HepG2 (cell line): ENCODE measurements at regions not wholly inside any gene's neighbourhood (a gene's known extent, or its start where the extent isn't known, plus 50 kb on each side); places are given as distances from the start of the nearest gene placed in this dataset.

Experiments
- ATAC-seq: fragments of 200-7000 bp; cut with Tn5 transposase; 3 replicates; pipeline ENCODE4 v1.9.1; 2020; ENCODE audit warnings: mild to moderate bottlenecking, moderate library complexity
- BruUV-seq: library from RNA; stranded (reverse); fragments of 400-500 nt; replicated peaks from 2 replicates; lab custom pipeline; 2021; lab: Mats Ljungman, UMichigan
- CTCF ChIA-PET: fragments of 300-600 bp; formaldehyde crosslinking; extraction: SDS; loops from one replicate; lab custom pipeline; 2021; ENCODE audit warnings: low total read pairs, inconsistent platforms, low intra/inter-chr PET ratio; lab: Yijun Ruan, JAX
- POLR2A ChIA-PET: fragments of 350-600 bp; sonication (Branson Sonifier 250); formaldehyde crosslinking; loops from one replicate; lab custom pipeline; 2020; ENCODE audit warnings: antibody characterized with exemption, inconsistent platforms; lab: Yijun Ruan, JAX
- DNase-seq: peaks from one replicate; pipeline ENCODE4 v3.0.0-alpha.2; 2015; ENCODE audit warnings: low spot score
- FAIRE-seq: peaks from 3 replicates; lab custom pipeline; 2011; peaks lifted over from hg19 to GRCh38; lab: Jason Lieb, UNC
- H2AFZ ChIP-seq: one replicate; pipeline ENCODE4 v1.6.1; 2011; ENCODE audit warnings: low read length, inconsistent platforms
- H3K27ac ChIP-seq: fragments of 300-600 bp; 3 replicates; pipeline ENCODE4 v1.8.0; 2011; ENCODE audit warnings: mixed run types, mild to moderate bottlenecking, mixed read lengths, low read length, inconsistent platforms; ENCODE audit not compliant: insufficient read depth; ENCODE audit errors: extremely low read length
- H3K27me3 ChIP-seq, 2 experiments: fragments of 200-600 bp in 1 of 2; 2 replicates in 1 of 2; 3 replicates in 1 of 2; pipeline versions ENCODE4 v1.6.0 to v1.8.0; 2011; ENCODE audit warnings: low read length in 2 of 2, mild to moderate bottlenecking in 2 of 2, moderate library complexity in 2 of 2, inconsistent platforms in 1 of 2; ENCODE audit not compliant: insufficient read depth in 2 of 2, control insufficient read depth in 1 of 2
- H3K36me3 ChIP-seq, 2 experiments: fragments of 200-600 bp in 1 of 2; replicated peaks in 1 of 2; 2 replicates in 1 of 2; 3 replicates in 1 of 2; pipeline versions ENCODE4 v1.5.1 to v1.8.0; 2011; ENCODE audit warnings: low read length in 2 of 2, inconsistent platforms in 1 of 2; ENCODE audit not compliant: insufficient read depth in 2 of 2, control insufficient read depth in 1 of 2
- H3K4me1 ChIP-seq: 2 replicates; pipeline ENCODE4 v1.5.1; 2012; ENCODE audit warnings: low read length, inconsistent platforms; ENCODE audit not compliant: insufficient read depth
- H3K4me2 ChIP-seq: 2 replicates; pipeline ENCODE4 v1.6.0; 2011; ENCODE audit warnings: low read depth, low read length, inconsistent platforms
- H3K4me3 ChIP-seq, 3 experiments: fragments of 200-600 bp in 1 of 3; sonication (generic), shearing (Covaris generic) in 1 of 3; replicated peaks in 1 of 3; 2 replicates each; pipeline ENCODE4 v1.5.1; 2011 to 2016; ENCODE audit warnings: low read length in 3 of 3, inconsistent platforms in 2 of 3, low read depth in 2 of 3, mild to moderate bottlenecking in 2 of 3, control low read depth in 1 of 3, mixed read lengths in 1 of 3; ENCODE audit not compliant: insufficient read depth in 1 of 3
- H3K79me2 ChIP-seq: one replicate; pipeline ENCODE4 v1.6.1; 2011; ENCODE audit warnings: low read length, inconsistent platforms; ENCODE audit not compliant: insufficient read depth
- H3K9ac ChIP-seq: 2 replicates; pipeline ENCODE4 v1.6.0; 2011; ENCODE audit warnings: mild to moderate bottlenecking, low read depth, low read length, inconsistent platforms; ENCODE audit not compliant: insufficient read depth
- H3K9me3 ChIP-seq: 2 replicates; pipeline ENCODE4 v1.5.1; 2012; ENCODE audit warnings: mild to moderate bottlenecking, low read length
- H4K20me1 ChIP-seq: 2 replicates; pipeline ENCODE4 v1.6.0; 2011; ENCODE audit warnings: inconsistent platforms, mild to moderate bottlenecking, low read length, moderate library complexity; ENCODE audit not compliant: insufficient read depth
- E2F5 ChIP-seq: sonication (generic); formaldehyde crosslinking; conservative IDR thresholded peaks from 2 replicates; pipeline ENCODE4 v1.4.0; 2020; ENCODE audit warnings: missing genetic modification reagents
- ERF ChIP-seq: IDR thresholded peaks from 2 replicates; pipeline ENCODE4 v1.6.1; 2018; ENCODE audit warnings: missing biosample characterization, missing genetic modification reagents
- FOXP4 ChIP-seq: sonication (generic); formaldehyde crosslinking; IDR thresholded peaks from 2 replicates; pipeline ENCODE4 v1.4.0; 2020; ENCODE audit warnings: missing genetic modification reagents
- LCORL ChIP-seq, 2 experiments: fragments of 450-650 bp in 1 of 2; sonication (generic) in 1 of 2; formaldehyde crosslinking in 1 of 2; IDR thresholded peaks; 2 replicates each; pipeline versions ENCODE4 v1.5.0 to v1.6.1; 2017 to 2020; ENCODE audit warnings: antibody characterized with exemption in 1 of 2, missing genetic modification reagents in 1 of 2
- MAFK ChIP-seq, 2 experiments: IDR thresholded peaks in 1 of 2; conservative IDR thresholded peaks in 1 of 2; 2 replicates each; pipeline ENCODE4 v1.6.1; 2011; ENCODE audit warnings: improper control_type of control experiment in 2 of 2, low read length in 2 of 2
- PAWR ChIP-seq: sonication (generic); formaldehyde crosslinking; IDR thresholded peaks from 2 replicates; pipeline ENCODE4 v1.4.0; 2020; ENCODE audit warnings: missing genetic modification reagents, mild to moderate bottlenecking, borderline replicate concordance
- SMAD9 ChIP-seq: sonication (generic); formaldehyde crosslinking; IDR thresholded peaks from 2 replicates; pipeline ENCODE4 v1.5.1; 2020; ENCODE audit warnings: mild to moderate bottlenecking, missing genetic modification reagents
- SMC3 ChIP-seq: IDR thresholded peaks from 2 replicates; pipeline ENCODE4 v1.6.1; 2011; ENCODE audit warnings: low read length, improper control_type of control experiment
- SP140L ChIP-seq: sonication (generic); formaldehyde crosslinking; IDR thresholded peaks from 2 replicates; pipeline ENCODE4 v1.4.0; 2020; ENCODE audit warnings: missing genetic modification reagents, borderline replicate concordance
- TAF15 ChIP-seq: fragments of 200-400 bp; formaldehyde crosslinking; IDR thresholded peaks from one replicate; pipeline ENCODE4 v1.6.1; 2018; ENCODE audit warnings: mild to moderate bottlenecking, low read depth, low read length; ENCODE audit not compliant: poor library complexity, severe bottlenecking
- ZFP36L1 ChIP-seq: sonication (generic); formaldehyde crosslinking; IDR thresholded peaks from 2 replicates; pipeline ENCODE4 v1.8.0; 2022; ENCODE audit warnings: mild to moderate bottlenecking, missing genetic modification reagents, moderate library complexity
- ZNF143 ChIP-seq: sonication (generic); formaldehyde crosslinking; IDR thresholded peaks from 2 replicates; pipeline ENCODE4 v1.4.0; 2020; ENCODE audit warnings: missing genetic modification reagents
- ZNF253 ChIP-seq: sonication (generic); formaldehyde crosslinking; IDR thresholded peaks from 2 replicates; pipeline ENCODE4 v1.8.0; 2022; ENCODE audit warnings: mild to moderate bottlenecking, missing genetic modification reagents, borderline replicate concordance
- ZNF382 ChIP-seq: sonication (generic); formaldehyde crosslinking; IDR thresholded peaks from 2 replicates; pipeline ENCODE4 v1.5.0; 2020; ENCODE audit warnings: missing genetic modification reagents, mild to moderate bottlenecking, borderline replicate concordance
- ZNF441 ChIP-seq: sonication (generic); formaldehyde crosslinking; IDR thresholded peaks from 2 replicates; pipeline ENCODE4 v1.7.0; 2021; ENCODE audit warnings: missing genetic modification reagents, borderline replicate concordance
- ZNF816 ChIP-seq: sonication (generic); formaldehyde crosslinking; IDR thresholded peaks from 2 replicates; pipeline ENCODE4 v1.8.0; 2022; ENCODE audit warnings: missing genetic modification reagents, mild to moderate bottlenecking, borderline replicate concordance
- WGBS: methylation state at CpG from one replicate; pipeline ENCODE4 v1.1.6; 2017; ENCODE audit warnings: low lambda C conversion rate; 5-methylcytosine and 5-hydroxymethylcytosine counted together
- in situ Hi-C: cut with HindIII; loops from 2 replicates; pipeline ENCODE4 v1.10.0; 2017; ENCODE audit warnings: low pct_unique_long_range_greater_than_20kb; ENCODE audit not compliant: extremely low pct_ligation_motif_present
- intact Hi-C: fragments of 100-400 bp; cut with micrococcal nuclease; formaldehyde crosslinking; loops from one replicate; pipeline ENCODE4 v1.10.0; 2022; ENCODE audit not compliant: unreplicated experiment

GRCh38 chr12:67413577-67413976 lies 144.4 kb downstream of the CAND1 start:
- H3K9ac ChIP-seq, result no peak overlapping the region
- intact Hi-C loops (no loop called here), in situ Hi-C loops (no loop called here)
- no peaks in the 10 kb centered on the region for H3K36me3 ChIP-seq
- H3K4me2 ChIP-seq, result no peak overlapping the region
- no peaks in the 10 kb centered on the region for H3K79me2 ChIP-seq
- H2AFZ ChIP-seq, result no peak overlapping the region
- no peak overlapping the region for H3K4me3 ChIP-seq
- no peaks in the 10 kb centered on the region for H3K9me3 ChIP-seq
- WGBS, result 7% methylated on average over 2 of the region's 4 CpGs
- H3K4me1 ChIP-seq, result no peaks in the 10 kb centered on the region
- FAIRE-seq, result no peak
- no peaks in the 10 kb centered on the region; a peak in 1 of 5 replicates for H3K27me3 ChIP-seq
- no peak for DNase-seq
- CTCF ChIA-PET, result no interaction called here
- H4K20me1 ChIP-seq, result no peaks in the 10 kb centered on the region
- ATAC-seq, result no peak
- TF ChIP-seq PAWR (CRISPR knock-in tag) (no peak), MAFK (conservative IDR thresholded peaks at IDR 0.05 in 1 of 2, IDR thresholded peaks at IDR 0.05 in 1 of 2; ENCODE audit: low read length in 2 of 2) (0 out of 4 replicates have a peak, but pooled peaks of 1 of the 2 experiments have one; percentile 15)
- no peak overlapping the region for H3K27ac ChIP-seq
- POLR2A ChIA-PET, result no interaction called here
- no TSS peak for BruUV-seq

- 5% methylated on average over 6 of the region's 6 CpGs for WGBS
- H3K4me2 ChIP-seq, result no peak overlapping the region
- in situ Hi-C loops, result no loop called here
- H3K9me3 ChIP-seq, result no peaks in the 10 kb centered on the region
- H3K4me3 ChIP-seq, result no peak overlapping the region
- H3K4me1 ChIP-seq, result no peaks in the 10 kb centered on the region
- CTCF ChIA-PET, result no interaction called here
- H3K27me3 ChIP-seq, result no peaks in the 10 kb centered on the region; a peak in 1 of 5 replicates
- H3K36me3 ChIP-seq, result no peaks in the 10 kb centered on the region
- H3K27ac ChIP-seq, result no peak overlapping the region
- FAIRE-seq, result no peak
- POLR2A ChIA-PET, result no interaction called here
- H4K20me1 ChIP-seq, result no peaks in the 10 kb centered on the region
- no peak overlapping the region for H3K9ac ChIP-seq
- no peak for DNase-seq
- no TSS peak for BruUV-seq
- intact Hi-C loops, result no loop called here
- no peaks in the 10 kb centered on the region for H3K79me2 ChIP-seq
- H2AFZ ChIP-seq, result no peak overlapping the region
- ATAC-seq, result no peak
- TF ChIP-seq ZNF143 (CRISPR knock-in tag), result no peak
- no peak for TF ChIP-seq E2F5 (CRISPR knock-in tag)
- TF ChIP-seq ZNF816 (CRISPR knock-in tag), result no peak
- TF ChIP-seq ZNF441 (CRISPR knock-in tag), result no peak
- no peak for TF ChIP-seq LCORL (IDR thresholded peaks at IDR 0.05)
- TF ChIP-seq LCORL (CRISPR knock-in tag; IDR thresholded peaks at IDR 0.05), result no peak
- no peak for TF ChIP-seq ZNF382 (CRISPR knock-in tag)
- no peak for TF ChIP-seq SMC3
- TF ChIP-seq ZFP36L1 (CRISPR knock-in tag), result no peak
- TF ChIP-seq SMAD9 (CRISPR knock-in tag), result no peak
- no peak for TF ChIP-seq ERF (CRISPR knock-in tag)
- no peak for TF ChIP-seq FOXP4 (CRISPR knock-in tag)
- no peak for TF ChIP-seq SP140L (CRISPR knock-in tag)
- TF ChIP-seq TAF15, result no peak
- no peak for TF ChIP-seq ZNF253
Observed at GRCh38 chr12:67414011-67414715, 145.0 kb downstream of the CAND1 start.
